VCaP (cell line): ENCODE measurements at regions not wholly inside any gene's neighbourhood (a gene's known extent, or its start where the extent isn't known, plus 50 kb on each side); places are given as distances from the start of the nearest gene placed in this dataset.

ENCODE experiments used
- H3K27ac ChIP-seq: fragments of 450-650 bp; 2 replicates; pipeline ENCODE4 v1.5.1; 2017
- TF ChIP-seq, protein P1 (sequence below): fragments of 450-650 bp; conservative IDR thresholded peaks from 2 replicates; pipeline ENCODE4 v1.5.1; 2017; ENCODE audit warnings: mild to moderate bottlenecking, moderate library complexity

DNA sequence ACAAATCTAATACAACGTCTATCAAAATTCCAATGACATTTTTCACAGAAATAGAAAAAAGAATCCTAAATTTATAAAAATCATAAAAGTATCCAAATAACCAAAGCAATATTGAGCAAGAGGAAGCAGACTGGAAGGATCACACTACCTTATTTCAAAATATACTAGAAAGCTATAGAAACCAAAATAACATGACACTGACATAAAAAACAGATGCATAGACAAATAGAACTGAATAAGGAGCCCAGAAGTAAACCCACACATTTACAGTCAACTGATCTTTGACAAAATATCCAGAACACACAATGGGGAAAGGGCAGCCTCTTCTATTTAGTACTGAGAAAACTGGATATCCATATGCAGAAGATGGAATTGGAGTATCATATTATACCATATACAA lies 217.5 kb downstream of the MACC1 start:
- no peak overlapping the region for H3K27ac ChIP-seq
- TF ChIP-seq, protein P1, sequence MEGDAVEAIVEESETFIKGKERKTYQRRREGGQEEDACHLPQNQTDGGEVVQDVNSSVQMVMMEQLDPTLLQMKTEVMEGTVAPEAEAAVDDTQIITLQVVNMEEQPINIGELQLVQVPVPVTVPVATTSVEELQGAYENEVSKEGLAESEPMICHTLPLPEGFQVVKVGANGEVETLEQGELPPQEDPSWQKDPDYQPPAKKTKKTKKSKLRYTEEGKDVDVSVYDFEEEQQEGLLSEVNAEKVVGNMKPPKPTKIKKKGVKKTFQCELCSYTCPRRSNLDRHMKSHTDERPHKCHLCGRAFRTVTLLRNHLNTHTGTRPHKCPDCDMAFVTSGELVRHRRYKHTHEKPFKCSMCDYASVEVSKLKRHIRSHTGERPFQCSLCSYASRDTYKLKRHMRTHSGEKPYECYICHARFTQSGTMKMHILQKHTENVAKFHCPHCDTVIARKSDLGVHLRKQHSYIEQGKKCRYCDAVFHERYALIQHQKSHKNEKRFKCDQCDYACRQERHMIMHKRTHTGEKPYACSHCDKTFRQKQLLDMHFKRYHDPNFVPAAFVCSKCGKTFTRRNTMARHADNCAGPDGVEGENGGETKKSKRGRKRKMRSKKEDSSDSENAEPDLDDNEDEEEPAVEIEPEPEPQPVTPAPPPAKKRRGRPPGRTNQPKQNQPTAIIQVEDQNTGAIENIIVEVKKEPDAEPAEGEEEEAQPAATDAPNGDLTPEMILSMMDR, result no peak

DNA sequence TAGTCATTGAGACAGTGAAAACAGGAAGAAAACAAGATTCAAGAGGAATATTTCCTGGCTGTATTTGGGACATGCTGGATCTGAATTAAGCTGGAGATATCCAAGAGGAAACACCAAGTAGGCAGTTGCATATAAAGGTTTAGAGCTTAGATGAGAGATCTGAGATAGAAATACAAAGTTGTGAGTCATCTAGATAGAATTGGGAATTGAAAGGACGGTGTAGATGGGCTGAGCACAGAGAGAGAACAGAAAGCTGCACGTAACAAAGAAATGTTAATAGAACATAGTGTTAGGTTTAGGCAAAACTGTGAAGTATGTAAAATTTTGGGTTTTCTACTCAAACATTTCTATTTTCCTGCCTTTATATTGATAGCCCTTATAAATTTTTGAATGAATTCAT lies 218.5 kb upstream of the TMEM196 start:
- TF ChIP-seq, protein P1, result no peak
- no peak overlapping the region for H3K27ac ChIP-seq

DNA sequence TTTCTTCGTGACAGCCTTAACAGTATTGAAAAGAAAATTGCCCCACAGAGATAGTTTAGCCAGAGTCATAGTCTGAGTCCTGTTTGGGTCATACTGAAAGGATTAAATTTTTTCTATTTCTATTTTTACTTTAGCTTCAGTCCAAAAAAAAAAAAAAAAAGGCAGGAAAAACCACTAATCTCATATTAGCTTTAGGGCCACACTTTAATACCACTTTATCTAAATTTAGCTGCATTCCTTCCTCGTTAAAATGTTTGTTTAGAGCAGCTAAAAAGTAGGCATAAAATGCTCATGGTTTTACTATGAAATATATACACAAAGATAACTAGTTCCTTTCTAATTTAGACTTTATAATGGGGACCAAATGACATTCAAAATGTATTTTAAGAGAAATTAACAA lies 216.5 kb upstream of the TMEM196 start:
- no peak overlapping the region for H3K27ac ChIP-seq
- TF ChIP-seq, protein P1, result no peak

GRCh38 chr7:19988860-19989259 lies 215.4 kb upstream of the TMEM196 start:
- H3K27ac ChIP-seq, result no peak overlapping the region

GRCh38 chr7:19984231-19984632 lies 210.8 kb upstream of the TMEM196 start:
- TF ChIP-seq, protein P1, result no peak
- H3K27ac ChIP-seq, result no peak overlapping the region

More at GRCh38 chr7:19988860-19989259, 215.4 kb upstream of the TMEM196 start:
- TF ChIP-seq, protein P1, result no peak

- TF ChIP-seq, protein P1, result 0 out of 2 replicates have a peak, but pooled peaks have one; percentile 15
Measured at GRCh38 chr7:19982841-19983835, 209.7 kb upstream of the TMEM196 start.

DNA sequence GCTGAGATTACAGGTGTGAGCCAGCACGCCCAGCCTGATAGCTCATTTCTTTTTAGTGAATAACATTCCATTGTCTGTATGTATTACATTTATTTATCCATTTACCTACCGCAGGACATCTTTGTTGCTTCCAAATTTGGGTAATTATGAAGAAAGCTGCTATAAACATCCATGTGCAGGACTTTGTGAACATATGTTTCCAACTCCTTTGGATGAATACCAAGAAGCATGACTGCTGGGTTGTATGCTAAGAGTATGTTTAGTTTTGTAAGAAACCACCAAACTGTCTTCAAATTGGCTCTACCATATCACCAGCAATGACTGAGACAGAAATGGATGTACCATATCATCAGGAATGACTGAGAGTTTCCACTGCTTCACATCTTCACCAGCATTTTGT lies 200.2 kb upstream of the TMEM196 start:
- TF ChIP-seq, protein P1, result no peak
- no peak overlapping the region for H3K27ac ChIP-seq

More at GRCh38 chr7:19982841-19983835, 209.7 kb upstream of the TMEM196 start:
- H3K27ac ChIP-seq, result no peak overlapping the region
